ENCODE measurements at regions not wholly inside any gene's neighbourhood (a gene's known extent, or its start where the extent isn't known, plus 50 kb on each side); places are given as distances from the start of the nearest gene placed in this dataset.

GRCh38 chr2:185891403-185891802, 152.8 kb downstream of the FSIP2 start:
- DNase-seq (ENCODE audit: low spot score), result no peak

DNA sequence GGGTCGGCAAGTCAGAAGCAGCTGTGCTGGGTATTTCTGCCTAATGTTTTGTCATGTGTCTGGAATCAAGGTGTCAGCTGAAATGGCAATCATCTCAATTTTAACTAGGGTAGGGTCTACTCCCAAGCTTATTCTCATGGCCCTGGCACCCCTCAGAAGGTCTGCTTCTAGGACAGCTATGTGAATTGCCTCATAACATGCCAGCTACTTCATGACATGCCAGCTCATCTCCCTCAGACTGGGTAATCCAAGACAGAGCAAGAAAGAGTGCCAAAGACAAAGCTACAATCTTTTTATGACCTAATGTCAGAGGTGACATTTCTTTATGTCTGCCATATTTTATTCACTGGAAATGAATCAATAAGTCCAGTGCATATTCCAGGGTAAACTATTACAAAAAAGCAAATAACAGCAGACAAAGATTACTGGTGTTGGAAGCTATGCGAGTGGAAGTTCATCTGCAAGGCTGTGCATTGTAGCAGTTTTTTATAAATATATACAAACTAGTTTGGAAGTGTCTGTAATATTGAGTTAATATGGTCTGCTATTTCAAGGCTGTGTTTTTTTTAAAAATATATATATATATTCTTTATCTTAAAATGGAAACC, 153.3 kb downstream of the FSIP2 start:
- no peak for DNase-seq (ENCODE audit: low spot score)

- DNase-seq (ENCODE audit: low spot score), result no peak
Measured at GRCh38 chr2:185892484-185892883, 153.9 kb downstream of the FSIP2 start.

DNA sequence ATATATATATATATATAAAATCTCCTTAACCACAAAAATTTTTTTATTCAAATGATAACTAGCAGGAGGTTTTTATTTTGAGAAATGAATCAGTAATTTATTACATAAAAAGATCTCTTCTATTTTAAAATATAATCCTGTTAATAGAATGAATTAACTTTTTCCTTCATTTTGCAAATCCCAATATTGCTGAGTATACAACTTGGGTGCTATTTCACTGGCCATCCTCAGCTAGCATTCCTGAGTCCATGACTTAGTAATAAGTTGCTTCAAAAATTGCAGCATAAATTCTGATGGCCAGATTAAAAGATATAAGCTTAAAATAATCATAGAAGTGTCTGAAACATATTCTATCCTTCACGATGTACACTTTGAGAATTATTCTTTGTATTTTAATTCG, 155.6 kb downstream of the FSIP2 start:
- DNase-seq (ENCODE audit: low spot score), result no peak

DNA sequence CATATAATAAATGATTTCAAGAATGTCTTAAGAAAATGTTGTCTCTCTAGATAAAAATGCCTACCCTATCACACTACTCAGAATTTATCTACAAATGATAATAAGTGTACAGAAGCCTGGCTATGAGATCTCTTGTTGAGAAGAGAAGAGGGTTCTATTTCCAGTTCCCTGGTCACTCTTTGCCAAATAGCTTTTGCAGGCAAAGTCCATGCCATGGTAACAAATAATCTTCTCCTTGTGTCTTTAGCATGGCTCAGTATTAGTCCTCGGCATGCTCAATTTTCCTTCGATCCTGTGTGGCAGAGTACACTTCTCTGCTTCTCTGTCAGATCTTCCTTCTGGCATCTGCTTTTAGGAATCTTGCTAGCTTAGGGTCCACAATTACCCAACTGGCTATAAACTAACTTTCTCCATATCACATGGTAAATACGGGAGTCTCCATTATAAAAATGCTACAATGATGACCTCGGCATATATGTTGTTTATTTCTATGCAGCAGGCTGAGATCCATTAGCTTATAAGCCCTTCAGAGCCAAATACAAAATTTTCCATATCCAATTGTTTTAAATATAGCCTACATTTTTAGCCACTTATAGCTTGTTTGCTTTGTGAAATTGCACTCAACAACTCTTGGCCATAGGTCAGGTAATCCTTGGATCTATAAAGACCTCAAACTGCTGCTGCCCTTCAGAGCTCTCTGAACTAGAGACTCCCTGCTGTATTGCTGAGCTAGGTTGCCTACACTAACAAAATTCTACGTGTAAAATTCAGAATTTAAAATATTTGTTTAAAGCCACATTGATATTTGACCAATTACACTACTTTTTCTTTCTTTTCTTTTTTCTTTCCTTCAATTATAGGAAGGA, 157.5 kb downstream of the FSIP2 start:
- DNase-seq (ENCODE audit: low spot score), result no peak

DNA sequence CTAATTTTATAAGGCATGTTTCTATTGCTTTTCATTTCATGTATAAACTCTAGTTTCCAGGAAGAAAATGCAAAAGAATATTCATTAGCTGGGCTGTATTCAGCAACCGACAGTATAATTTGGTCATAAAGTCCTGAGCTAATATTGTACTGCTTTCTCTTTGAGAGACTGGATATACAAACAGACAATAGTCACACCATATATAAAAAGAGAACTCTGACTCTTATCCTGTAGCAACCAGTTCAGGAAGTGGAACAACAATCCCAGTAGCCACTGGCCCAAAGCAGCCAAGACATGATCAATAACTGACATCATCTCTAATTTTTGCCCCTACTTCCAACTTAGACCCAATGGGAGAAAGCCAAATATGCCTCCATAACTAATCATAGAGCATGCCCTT, 160.8 kb downstream of the FSIP2 start:
- no peak for DNase-seq (ENCODE audit: low spot score)

DNA sequence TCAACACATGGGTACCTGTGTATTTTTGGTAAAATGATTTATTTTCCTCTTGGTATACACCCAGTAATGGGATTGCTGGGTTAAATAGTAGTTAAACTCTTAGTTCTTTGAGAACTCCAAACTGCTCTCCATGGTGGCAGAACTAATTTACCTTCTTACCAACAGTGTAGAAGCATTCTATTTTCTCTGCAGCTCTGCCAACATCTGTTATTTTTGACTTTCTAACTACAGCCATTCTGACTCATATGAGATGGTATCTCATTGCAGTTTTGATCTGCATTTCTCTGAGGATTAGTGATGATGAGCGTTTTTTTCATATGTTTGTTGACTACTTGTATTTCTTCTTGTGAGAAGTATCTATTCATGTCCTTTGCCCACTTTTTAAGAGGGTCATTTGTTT, 180.6 kb downstream of the FSIP2 start:
- DNase-seq (ENCODE audit: low spot score), result peak; percentile 7

- no peak for DNase-seq (ENCODE audit: low spot score)
Measured at GRCh38 chr2:185921048-185921756, 182.6 kb downstream of the FSIP2 start.

DNA sequence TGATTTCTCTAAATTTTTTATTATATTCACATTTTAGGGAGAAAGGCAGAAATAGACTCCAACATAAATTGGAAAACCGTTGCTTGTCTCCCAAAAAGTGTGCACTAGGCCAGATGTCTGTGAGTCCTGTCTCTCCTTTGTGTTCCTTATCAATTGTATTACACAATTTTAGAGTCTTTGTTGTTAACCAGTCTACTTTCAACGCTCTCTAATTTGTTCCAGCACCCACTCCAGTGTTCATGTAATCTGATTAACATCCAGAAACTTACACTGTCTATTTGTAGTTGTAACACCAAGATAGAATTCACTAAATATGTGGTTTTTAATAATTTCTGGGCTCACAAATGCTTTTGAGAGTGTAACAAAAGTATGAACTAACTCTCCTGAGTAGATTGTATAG, 195.6 kb downstream of the FSIP2 start:
- no peak for DNase-seq (ENCODE audit: low spot score)

GRCh38 chr2:185939858-185940257, 201.3 kb downstream of the FSIP2 start:
- DNase-seq (ENCODE audit: low spot score), result no peak

DNA sequence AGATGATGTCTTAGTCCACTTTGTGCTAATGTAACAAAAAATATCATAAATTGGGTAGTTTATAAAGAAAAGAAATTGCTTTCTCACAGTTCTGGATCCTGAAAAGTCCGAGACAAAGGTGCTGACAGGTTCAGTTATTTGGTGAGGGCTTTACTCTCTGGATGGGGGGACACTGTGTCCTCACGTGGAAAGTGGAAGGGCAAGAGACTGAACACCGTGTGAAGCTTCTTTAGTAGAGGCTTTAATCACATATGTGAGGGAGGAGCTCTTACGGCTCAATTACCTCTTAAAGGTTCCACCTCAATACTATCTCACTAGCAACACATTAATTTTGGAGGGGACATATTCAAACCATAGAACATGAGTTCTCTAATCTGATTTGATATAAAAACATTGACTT, 204.3 kb downstream of the FSIP2 start:
- no peak for DNase-seq (ENCODE audit: low spot score)

GRCh38 chr2:185947722-185948121, 209.1 kb downstream of the FSIP2 start:
- DNase-seq (ENCODE audit: low spot score), result no peak

DNA sequence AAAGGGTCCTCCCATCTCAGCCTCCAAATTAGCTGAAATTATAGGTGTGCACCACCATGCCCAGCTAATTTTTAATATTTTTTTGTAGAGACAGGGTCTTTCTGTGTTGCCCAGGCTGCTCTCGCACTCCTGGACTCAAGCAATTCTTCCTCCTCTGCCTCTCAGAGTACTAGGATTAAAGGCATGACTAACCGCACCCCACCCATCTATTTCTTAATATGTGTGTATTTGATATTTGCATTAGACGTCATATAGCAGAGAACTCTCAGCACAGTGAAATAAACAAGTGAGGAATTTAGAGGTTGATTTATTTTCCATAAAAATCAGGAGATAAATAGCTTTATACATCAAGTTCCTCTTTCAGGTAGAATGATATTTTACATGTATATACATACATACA, 213.5 kb downstream of the FSIP2 start:
- DNase-seq (ENCODE audit: low spot score), result no peak

- no peak for DNase-seq (ENCODE audit: low spot score)
Measured at GRCh38 chr2:185954389-185954788, 215.8 kb downstream of the FSIP2 start.

DNA sequence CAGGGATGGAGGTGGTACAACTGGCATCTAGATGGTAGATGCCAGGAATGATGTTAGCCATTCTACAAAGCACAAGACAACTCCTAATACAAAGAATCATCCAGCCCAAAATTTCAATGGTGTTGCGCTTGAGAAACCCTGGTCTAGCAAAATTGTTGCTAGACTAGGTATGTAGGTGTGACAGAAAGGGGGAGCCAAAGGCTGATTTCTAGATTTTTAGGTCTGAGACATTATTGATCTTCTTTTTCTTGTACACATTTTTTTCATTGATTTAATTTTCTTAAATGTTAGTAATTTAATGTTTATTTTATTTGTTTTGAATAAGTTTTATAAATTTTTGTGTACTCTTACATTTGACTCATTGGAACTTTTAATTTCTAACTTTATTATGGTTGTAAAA, 216.4 kb downstream of the FSIP2 start:
- no peak for DNase-seq (ENCODE audit: low spot score)

DNA sequence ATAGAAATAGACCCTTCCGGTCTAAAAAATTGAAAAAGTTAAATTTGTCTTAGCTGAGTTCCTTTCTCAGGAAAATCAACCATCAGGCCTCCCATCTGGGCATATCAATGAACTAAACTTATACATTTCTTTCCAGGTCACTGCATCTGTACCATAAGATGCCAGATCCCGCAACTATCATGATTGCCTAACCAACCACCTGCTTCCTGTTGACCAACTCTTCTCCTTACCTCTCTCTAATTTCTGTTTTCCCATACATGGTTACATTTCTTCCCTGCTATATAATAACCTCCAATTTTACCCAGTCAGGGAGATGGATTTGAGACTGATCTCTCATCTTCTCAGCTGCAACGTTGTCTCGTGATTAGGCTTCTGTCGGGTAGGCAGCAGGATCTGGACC, 228.7 kb downstream of the FSIP2 start:
- no peak for DNase-seq (ENCODE audit: low spot score)

DNA sequence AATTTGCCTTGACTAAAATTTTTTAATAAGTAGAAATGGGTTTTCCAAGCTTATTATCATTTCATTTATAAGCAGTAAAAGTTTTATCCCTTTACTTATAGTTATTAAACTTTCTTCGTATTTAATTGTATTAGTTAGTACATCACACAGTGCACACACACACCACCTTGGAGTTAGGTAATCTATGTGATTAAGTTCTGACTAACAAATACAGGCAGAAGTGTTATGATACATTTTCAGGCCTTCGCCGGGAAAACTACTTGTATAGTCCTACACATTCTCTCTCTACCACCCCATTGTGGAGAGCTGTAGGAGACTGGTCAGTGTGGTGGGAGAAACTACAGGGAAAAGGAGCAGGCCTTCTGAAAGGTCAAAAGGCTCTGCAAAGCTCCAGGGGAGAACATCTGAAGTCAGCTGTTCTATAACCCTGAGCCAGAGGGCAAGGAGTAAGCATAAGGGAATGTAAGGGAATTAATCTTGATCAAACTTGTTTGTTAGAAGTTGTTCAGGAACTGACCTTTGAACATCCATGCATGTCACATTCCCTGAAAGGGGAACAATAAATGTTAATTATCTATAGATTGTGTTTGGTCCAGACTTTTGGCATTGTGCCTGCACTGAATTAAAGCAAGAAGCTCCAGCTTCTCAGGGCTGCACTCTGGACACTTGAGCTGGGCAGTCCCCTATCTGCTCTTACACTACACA, 231.7 kb downstream of the FSIP2 start:
- no peak for DNase-seq (ENCODE audit: low spot score)

GRCh38 chr2:185978634-185979407, 240.2 kb downstream of the FSIP2 start:
- peak; percentile 76 for DNase-seq (ENCODE audit: low spot score)

DNA sequence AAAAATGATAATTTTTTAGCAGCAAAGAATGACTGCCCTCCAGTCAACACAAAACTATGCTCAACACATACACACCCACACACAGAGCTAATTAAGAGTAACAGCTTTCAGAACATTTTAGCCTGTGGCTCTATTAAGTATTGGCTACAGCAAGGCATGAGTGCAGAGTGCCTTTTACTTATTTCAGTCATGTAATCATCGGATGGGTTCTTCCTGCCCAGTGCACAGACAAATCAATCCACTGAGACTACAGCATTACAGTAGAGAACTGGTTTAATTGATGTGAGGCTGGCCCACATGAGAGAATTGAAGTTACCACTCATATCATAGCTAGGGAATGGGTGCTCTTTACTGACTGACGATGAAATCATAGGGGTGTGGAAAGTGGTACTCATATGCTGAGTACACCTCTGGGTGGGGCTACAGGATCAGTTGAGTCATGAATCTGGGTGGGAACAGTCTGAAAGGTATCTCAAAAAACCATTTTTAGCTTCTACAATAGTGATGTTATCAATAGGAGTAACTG, 241.0 kb downstream of the FSIP2 start:
- peak; percentile 74 for DNase-seq (ENCODE audit: low spot score)

DNA sequence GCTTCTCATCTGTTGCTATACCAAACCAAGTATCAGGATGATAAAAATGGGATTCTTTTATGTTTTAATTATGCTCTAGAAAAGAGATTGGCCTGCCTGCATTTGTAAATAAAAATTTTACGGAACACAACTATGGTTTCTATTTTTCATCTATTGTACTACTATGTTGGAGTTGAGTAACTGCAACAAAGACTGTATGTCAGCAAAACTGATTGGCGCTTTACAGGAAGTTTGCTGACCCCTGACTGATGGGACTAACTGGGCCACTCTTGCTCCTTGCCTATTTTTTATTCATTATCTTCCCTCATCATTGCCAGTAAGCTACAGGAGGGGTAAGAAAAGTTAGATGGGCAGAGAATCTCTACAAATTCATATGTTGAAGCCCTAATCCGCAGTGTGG, 242.3 kb downstream of the FSIP2 start:
- no peak for DNase-seq (ENCODE audit: low spot score)

GRCh38 chr2:185984670-185985069, 246.1 kb downstream of the FSIP2 start:
- DNase-seq (ENCODE audit: low spot score), result peak; percentile 27
